T-helper 1 cell treated with Interleukin-12 subunit alpha and Interleukin-12 subunit beta and Interleukin-4 antibody, amounts not matched to agents 30 ng/mL and 1 ng/mL, for 36 hours (primary cell): ENCODE measurements at regions not wholly inside any gene's neighbourhood (a gene's known extent, or its start where the extent isn't known, plus 50 kb on each side); places are given as distances from the start of the nearest gene placed in this dataset.

Source experiments
- intact Hi-C: fragments of 100-400 bp; cut with micrococcal nuclease; formaldehyde crosslinking; loops from one replicate; pipeline ENCODE4 v1.15.1; 2024

DNA sequence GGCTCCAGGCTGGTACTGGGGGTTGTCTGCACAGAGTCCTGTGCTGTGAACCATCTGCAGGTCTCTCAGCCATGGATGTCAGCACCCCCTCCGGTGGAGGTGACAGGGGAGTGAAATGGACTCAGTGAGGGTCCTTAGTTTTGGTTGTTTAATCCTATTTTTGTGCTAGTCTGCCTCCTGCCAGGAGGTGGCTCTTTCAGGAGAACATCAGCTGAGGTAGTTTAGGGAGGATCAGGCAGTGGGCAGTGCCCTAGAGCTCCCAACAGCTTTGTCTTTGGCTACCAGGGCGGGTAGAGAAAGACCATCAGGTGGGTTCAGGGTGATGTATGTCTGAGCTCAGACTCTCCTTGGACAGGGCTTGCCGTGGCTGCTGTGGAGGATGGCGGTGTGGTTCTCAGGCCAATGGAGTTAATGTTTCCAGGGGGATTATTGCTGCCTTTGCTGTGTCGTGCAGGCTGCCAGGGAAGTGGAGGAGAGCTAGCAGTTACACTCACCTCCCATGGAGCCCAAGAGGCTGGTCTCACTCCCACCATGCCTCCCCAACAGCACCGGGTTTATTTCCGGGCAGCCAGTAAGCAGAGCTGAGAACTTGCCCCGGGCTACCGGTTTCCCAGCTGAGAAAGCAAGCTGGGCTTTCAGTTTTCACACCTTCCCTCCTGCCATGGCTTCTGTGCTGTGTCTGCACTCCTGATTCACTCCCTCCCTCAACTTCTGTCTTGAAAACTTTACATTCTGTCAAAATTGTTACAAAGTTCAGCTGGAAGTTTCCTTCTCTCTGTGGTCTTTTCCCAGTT is 563.4 kb downstream of the XIRP2 start:
- intact Hi-C loops: no loop called here

GRCh38 chr2:167450364-167450763 is 562.1 kb downstream of the XIRP2 start:
- intact Hi-C loops: no loop called here

DNA sequence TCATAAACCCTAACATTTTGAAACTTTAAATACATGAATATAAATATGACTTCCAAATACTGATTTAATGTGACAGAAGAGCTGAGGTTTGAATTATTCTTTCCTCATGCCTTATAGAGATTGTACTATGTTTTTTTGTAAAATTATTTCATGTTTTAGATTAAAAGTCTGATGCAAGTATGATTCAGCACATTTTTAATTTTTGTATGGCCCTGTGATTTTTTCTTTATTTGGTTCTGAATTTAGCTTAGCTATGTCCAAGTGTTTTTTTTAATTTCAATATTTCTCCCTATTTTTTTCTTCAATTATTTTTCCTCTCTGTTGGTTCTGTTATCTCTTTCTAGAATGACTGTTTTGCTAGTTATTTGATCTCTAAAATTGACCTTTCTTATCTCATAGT is 552.1 kb downstream of the XIRP2 start:
- intact Hi-C loops: no loop called here

DNA sequence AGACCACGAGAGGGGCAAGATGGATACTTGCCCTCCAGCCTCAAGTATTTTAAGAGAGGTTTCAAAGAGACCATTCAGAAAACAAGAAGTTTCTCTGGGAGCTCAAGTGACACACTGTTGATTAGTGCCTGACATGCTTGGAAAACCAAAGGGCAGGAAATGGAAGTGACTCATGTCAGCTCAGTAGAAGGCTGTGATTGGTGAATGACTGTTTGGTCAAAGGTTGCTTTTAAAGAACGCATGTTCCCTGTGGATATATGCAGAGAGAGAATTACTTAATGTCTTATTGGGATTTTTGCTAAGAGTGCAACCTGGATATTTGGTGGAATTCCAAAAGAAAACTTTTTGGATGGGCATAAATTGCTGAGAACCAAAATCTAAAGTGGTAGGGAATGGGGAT is 549.9 kb downstream of the XIRP2 start:
- intact Hi-C loops: no loop called here

- intact Hi-C loops: no loop called here
Observed at GRCh38 chr2:167431949-167432348, 543.7 kb downstream of the XIRP2 start.

DNA sequence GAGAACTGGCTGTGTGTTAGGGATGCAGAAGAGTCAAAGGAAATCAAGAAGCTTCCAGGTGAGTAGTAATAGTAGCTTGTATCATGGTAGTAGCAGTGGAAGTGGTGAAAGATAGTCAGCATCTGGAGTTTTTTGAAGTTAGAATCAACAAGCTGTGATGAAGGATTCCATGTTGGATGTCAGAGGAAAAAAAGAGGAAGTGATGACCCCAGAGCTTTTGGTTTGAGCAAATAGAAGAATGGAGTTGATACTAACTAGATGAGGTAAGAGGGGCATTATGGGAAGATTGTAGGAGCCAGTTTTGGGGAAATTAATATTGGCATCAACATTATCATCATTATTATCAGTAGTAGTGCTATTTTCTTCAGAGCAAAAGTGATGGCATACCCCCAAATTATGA is 542.2 kb downstream of the XIRP2 start:
- intact Hi-C loops: no loop called here

GRCh38 chr2:167424803-167425755 is 536.8 kb downstream of the XIRP2 start:
- intact Hi-C loops: no loop called here

- intact Hi-C loops: no loop called here
Observed at GRCh38 chr2:167424221-167424620, 535.9 kb downstream of the XIRP2 start.

DNA sequence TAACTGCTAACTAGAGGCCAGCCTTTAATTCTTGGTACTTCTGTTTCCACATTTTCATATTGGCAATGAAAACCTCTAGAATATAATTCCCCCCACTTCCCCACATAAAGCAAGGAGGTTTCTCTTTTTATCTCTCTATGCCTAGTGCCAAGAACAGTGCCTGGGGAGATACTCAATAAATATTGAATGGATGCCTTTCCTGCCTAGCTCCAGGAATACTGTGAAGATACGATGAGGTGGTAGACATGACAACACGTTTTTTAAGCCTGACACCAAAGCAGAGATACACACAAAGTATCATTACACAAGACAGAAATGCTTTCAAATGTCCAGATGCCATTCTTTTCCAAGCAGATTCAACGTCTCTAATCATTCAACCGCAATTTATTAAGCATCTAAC is 535.5 kb downstream of the XIRP2 start:
- intact Hi-C loops: no loop called here

DNA sequence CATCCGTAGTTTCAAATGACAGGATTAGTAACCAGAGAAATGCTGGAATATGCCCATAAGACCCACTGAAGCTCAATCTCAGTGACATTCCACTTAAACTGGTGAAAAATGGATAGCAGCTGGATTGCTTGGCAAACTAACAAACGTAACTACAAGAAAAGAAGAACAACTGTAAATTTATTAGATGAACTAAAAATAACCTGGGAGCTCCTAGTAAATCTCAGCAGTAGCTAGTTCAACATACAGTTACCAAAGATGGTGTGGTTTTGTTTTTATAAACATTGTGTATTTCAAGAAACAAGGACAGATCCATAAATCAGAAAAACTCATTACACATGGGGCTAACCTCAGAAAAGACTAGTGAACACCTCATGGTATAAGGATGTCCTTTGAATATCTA is 531.9 kb downstream of the XIRP2 start:
- intact Hi-C loops: no loop called here

DNA sequence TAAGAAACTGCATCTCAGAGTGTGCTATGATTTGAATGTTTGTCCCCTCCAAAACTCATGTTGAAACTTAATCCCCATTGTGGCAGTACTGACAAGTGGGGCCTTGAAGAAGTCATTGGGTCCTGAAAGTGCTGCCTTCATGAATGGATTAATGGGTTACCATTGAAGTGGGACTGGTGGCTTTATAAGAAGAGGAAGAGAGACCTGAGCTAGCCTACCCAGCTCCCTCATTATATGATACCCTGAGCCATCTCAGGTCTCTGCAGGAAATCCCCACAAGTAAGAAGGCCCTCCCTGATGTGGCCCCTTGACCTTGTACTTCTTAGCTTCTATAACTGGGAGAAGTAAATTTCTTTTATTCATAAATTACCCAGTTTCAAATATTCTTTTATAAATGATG is 526.8 kb downstream of the XIRP2 start:
- intact Hi-C loops: no loop called here

DNA sequence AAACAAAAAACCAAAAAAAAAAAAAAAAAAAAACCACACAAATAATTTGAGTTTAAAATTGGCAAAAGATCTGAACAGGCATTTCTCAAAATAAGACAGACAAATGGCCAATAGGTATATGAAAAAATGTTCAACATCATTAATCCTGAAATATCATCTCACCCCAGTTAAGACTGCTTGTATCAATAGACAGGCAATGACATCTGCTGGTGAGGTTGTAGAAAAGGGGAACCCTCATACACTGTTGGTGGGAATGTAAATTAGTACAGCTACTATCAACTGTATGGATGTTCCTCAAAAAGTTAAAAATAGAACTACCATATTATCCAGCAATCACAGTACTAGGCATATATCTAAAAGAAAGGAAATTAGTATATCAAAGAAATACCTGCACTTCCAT is 523.1 kb downstream of the XIRP2 start:
- intact Hi-C loops: no loop called here

DNA sequence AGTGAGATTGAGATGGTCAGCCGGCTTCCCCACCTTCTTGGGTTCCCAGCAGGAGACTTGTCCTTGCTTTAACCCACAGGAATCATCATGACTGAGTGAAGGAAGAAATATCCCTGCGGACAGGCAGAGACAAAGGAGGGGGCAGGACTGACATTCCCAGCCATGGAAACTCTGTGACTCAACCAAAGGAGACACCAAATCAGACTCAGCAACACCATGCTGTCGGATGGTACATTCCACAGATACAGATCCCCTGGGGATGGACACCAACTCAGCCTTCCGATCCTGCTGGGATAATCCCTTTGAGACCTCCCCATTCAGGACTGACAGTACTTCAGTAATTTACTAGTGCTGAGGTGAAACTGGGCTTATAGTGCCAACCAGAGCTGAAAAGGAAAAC is 518.3 kb downstream of the XIRP2 start:
- intact Hi-C loops: no loop called here

- intact Hi-C loops: no loop called here
Observed at GRCh38 chr2:167404627-167405284, 516.5 kb downstream of the XIRP2 start.

DNA sequence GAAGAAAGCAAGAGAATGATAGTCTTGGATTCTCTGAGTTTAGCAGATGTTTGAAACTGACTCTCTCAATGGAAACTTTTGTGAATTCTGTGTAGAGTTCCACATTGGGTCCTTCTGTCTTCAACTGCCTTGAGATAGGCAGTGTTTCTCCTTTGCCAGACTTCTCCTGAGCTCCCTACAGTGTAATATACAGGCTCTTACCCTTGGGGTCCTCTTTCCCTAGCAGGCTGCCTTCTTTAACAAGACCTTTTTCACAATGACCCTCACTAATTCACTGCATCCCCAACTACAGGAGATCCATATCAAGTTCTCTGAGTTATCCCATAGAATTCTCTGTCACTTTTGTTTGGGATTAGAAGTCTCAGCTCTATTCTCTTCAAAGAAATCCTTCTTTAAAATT is 513.0 kb downstream of the XIRP2 start:
- intact Hi-C loops: no loop called here

DNA sequence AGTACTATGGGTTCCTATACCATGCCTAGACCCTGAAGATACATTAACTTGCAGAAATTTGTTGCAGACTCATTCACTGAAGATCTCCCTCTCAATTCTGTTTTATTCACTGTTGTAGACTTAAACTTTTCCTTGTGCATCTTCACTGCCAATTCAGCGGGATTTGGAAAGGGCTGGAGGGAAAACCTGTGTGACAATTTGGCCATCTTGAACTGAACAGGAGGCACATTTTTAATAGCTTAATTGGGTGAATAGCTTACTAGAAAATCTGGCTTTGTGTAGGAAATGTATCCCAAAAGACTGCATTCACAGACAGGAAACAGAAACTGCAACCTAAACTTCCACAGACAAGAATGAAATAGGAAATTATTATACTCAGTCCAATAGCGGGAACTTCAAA is 512.3 kb downstream of the XIRP2 start:
- intact Hi-C loops: no loop called here

GRCh38 chr2:167398873-167399272 is 510.6 kb downstream of the XIRP2 start:
- intact Hi-C loops: no loop called here

DNA sequence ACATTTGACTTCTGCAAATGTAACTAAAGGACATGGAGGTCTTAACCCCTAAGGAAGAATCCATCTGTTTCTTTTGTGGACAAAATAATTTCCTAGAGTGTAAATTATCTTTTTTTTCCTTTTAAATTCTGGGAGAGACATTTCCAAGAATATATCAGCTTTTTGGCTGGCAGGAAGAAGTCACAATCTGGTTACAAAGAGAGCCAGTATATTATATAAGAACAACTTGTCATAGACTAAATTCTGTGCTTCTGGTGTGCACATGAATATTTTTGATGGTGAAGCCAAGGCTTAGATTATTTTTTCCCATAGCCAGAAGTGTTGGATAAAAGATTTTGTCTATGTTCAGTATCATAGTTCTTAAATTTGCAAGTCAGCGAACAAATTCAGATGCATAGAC is 500.6 kb downstream of the XIRP2 start:
- intact Hi-C loops: no loop called here

- intact Hi-C loops: no loop called here
Observed at GRCh38 chr2:167388497-167388896, 500.2 kb downstream of the XIRP2 start.

GRCh38 chr2:167386694-167387093 is 498.4 kb downstream of the XIRP2 start:
- intact Hi-C loops: no loop called here

DNA sequence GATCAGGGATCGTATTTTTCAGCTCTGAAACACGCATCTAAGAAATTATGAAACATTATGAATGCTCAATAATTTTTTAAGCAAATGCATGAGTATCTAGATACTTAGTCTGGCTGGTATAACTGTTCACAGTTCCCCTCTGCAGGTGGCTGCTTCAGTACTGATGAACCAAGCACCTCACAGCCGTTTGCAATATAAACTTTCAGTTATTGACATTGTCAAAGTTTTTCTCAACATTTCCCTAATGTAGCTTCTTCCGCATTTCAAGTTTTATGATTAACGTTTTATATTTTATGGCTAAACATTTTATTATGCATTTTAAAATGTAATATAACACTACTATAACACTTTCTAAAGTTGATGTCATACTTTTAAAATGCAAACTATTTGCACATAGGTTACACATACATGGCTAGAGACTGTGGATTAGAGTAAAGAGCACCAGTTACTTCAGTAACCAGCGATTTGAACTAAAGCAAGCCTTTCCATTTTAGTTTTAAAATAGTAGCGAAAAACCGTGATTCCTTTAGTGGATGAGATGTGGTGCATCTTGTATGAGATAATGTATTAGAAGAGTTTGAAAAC is 495.4 kb downstream of the XIRP2 start:
- intact Hi-C loops: no loop called here

- intact Hi-C loops: no loop called here
Observed at GRCh38 chr2:167381349-167381748, 493.1 kb downstream of the XIRP2 start.
